Putamen (tissue), 1 donor: ENCODE measurements at regions not wholly inside any gene's neighbourhood (a gene's known extent, or its start where the extent isn't known, plus 50 kb on each side); places are given as distances from the start of the nearest gene placed in this dataset.

Experiments
- DNase-seq: peaks from one replicate; pipeline ENCODE4 v3.0.0-alpha.2; 2016; ENCODE audit warnings: low spot score

GRCh38 chr13:68128297-68128915 is 898.3 kb upstream of the PCDH9 start:
- no peak for DNase-seq

- no peak for DNase-seq
Measured at GRCh38 chr13:68125087-68125480, 894.9 kb upstream of the PCDH9 start.

- no peak for DNase-seq
Measured at GRCh38 chr13:68124437-68125086, 894.4 kb upstream of the PCDH9 start.

GRCh38 chr13:68110178-68110768 is 880.1 kb upstream of the PCDH9 start:
- no peak for DNase-seq

GRCh38 chr13:68107667-68108066 is 877.5 kb upstream of the PCDH9 start:
- no peak for DNase-seq

GRCh38 chr13:68099631-68100030 is 869.5 kb upstream of the PCDH9 start:
- DNase-seq = no peak

GRCh38 chr13:68081061-68081460 is 850.9 kb upstream of the PCDH9 start:
- no peak for DNase-seq

GRCh38 chr13:68078874-68079273 is 848.7 kb upstream of the PCDH9 start:
- DNase-seq = no peak

GRCh38 chr13:68078469-68078868 is 848.3 kb upstream of the PCDH9 start:
- no peak for DNase-seq

GRCh38 chr13:68076046-68076445 is 845.9 kb upstream of the PCDH9 start:
- DNase-seq = no peak

- DNase-seq = no peak
Measured at GRCh38 chr13:68066879-68067513, 836.9 kb upstream of the PCDH9 start.

- DNase-seq = no peak
Measured at GRCh38 chr13:68064001-68064770, 834.0 kb upstream of the PCDH9 start.

GRCh38 chr13:68063181-68063580 is 833.0 kb upstream of the PCDH9 start:
- DNase-seq = peak; percentile 32

- no peak for DNase-seq
Measured at GRCh38 chr13:68057836-68058235, 827.7 kb upstream of the PCDH9 start.

- no peak for DNase-seq
Measured at GRCh38 chr13:68056816-68057710, 826.9 kb upstream of the PCDH9 start.

- DNase-seq = no peak
Measured at GRCh38 chr13:68051910-68052309, 821.8 kb upstream of the PCDH9 start.

- no peak for DNase-seq
Measured at GRCh38 chr13:68050761-68051160, 820.6 kb upstream of the PCDH9 start.

GRCh38 chr13:68048802-68049359 is 818.7 kb upstream of the PCDH9 start:
- no peak for DNase-seq

GRCh38 chr13:68047889-68048288 is 817.8 kb upstream of the PCDH9 start:
- DNase-seq = no peak

- DNase-seq = no peak
Measured at GRCh38 chr13:68046903-68047302, 816.8 kb upstream of the PCDH9 start.
